ENCODE measurements at regions not wholly inside any gene's neighbourhood (a gene's known extent, or its start where the extent isn't known, plus 50 kb on each side); places are given as distances from the start of the nearest gene placed in this dataset.

DNA sequence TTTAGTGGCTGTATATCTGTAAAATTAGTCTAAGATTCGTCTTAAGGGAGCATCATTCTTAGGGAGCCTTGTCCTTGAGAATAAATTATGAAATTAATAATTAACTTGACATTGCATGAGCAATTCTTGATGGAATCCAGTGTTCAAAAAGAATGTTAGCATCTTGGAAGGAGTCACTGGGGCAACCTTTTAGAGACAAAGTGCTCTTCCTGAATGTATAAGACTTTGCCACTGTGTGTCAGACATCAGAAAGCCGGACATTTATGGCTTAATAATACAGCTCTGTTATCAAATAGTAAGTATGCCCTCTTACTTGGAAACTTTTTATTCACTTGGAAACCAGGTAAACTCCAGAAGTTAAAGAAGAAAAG lies 83.3 kb downstream of the CCER1 start:
- TF ChIP-seq, protein P1, sequence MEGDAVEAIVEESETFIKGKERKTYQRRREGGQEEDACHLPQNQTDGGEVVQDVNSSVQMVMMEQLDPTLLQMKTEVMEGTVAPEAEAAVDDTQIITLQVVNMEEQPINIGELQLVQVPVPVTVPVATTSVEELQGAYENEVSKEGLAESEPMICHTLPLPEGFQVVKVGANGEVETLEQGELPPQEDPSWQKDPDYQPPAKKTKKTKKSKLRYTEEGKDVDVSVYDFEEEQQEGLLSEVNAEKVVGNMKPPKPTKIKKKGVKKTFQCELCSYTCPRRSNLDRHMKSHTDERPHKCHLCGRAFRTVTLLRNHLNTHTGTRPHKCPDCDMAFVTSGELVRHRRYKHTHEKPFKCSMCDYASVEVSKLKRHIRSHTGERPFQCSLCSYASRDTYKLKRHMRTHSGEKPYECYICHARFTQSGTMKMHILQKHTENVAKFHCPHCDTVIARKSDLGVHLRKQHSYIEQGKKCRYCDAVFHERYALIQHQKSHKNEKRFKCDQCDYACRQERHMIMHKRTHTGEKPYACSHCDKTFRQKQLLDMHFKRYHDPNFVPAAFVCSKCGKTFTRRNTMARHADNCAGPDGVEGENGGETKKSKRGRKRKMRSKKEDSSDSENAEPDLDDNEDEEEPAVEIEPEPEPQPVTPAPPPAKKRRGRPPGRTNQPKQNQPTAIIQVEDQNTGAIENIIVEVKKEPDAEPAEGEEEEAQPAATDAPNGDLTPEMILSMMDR (IDR thresholded peaks at IDR 0.05) = no peak
- TF ChIP-seq POLR2A (IDR thresholded peaks at IDR 0.05) = no peak
